CD4-positive, alpha-beta memory T cell (primary cell): ENCODE measurements at regions not wholly inside any gene's neighbourhood (a gene's known extent, or its start where the extent isn't known, plus 50 kb on each side); places are given as distances from the start of the nearest gene placed in this dataset.

Experiments used
- CTCF ChIA-PET: fragments of 350-600 bp; sonication (Branson Sonifier 250); formaldehyde crosslinking; loops from one replicate; lab custom pipeline; 2021; ENCODE audit warnings: inconsistent platforms; ENCODE audit not compliant: partially characterized antibody; lab: Charles Lee
- POLR2A ChIA-PET: fragments of 350-600 bp; sonication (Branson Sonifier 250); formaldehyde crosslinking; loops from one replicate; lab custom pipeline; 2021; ENCODE audit not compliant: partially characterized antibody; lab: Charles Lee
- DNase-seq, 5 donors: peaks; one replicate each; pipeline versions ENCODE4 v3.0.0 to v3.0.0-alpha.2; 2020 to 2022; ENCODE audit warnings: mixed read lengths in 1 of 5
- H3K27ac ChIP-seq: one replicate; pipeline ENCODE4 v1.7.0; 2013; ENCODE audit warnings: low read depth, low read length
- H3K27me3 ChIP-seq: 2 replicates; pipeline ENCODE4 v1.7.0; 2013; ENCODE audit warnings: mild to moderate bottlenecking, low read length, moderate library complexity; ENCODE audit not compliant: insufficient read depth
- H3K36me3 ChIP-seq: 2 replicates; pipeline ENCODE4 v1.7.0; 2013; ENCODE audit warnings: mild to moderate bottlenecking, low read length, moderate library complexity; ENCODE audit not compliant: insufficient read depth
- H3K4me1 ChIP-seq: 2 replicates; pipeline ENCODE4 v1.7.0; 2013; ENCODE audit warnings: mild to moderate bottlenecking, low read length, moderate library complexity; ENCODE audit not compliant: insufficient read depth
- H3K4me3 ChIP-seq, 2 donors: one replicate each; pipeline ENCODE4 v1.7.0; 2013; ENCODE audit warnings: low read length in 2 of 2, mild to moderate bottlenecking in 1 of 2
- H3K9me3 ChIP-seq, 2 donors: one replicate each; pipeline ENCODE4 v1.7.0; 2013; ENCODE audit warnings: low read length in 2 of 2, control low read depth in 1 of 2; ENCODE audit not compliant: control insufficient read depth in 1 of 2
- H3K27ac Mint-ChIP-seq, 7 donors: one replicate each; pipeline ENCODE4 v1.8.0; 2020 to 2021; ENCODE audit warnings: mixed read lengths in 7 of 7, mild to moderate bottlenecking in 6 of 7, inconsistent platforms in 3 of 7, moderate library complexity in 3 of 7
- H3K27me3 Mint-ChIP-seq, 2 donors: one replicate each; pipeline ENCODE4 v1.8.0; 2020 to 2021; ENCODE audit warnings: mixed read lengths in 2 of 2
- H3K36me3 Mint-ChIP-seq, 2 donors: one replicate each; pipeline ENCODE4 v1.8.0; 2020 to 2021; ENCODE audit warnings: mixed read lengths in 2 of 2, inconsistent platforms in 1 of 2, mild to moderate bottlenecking in 1 of 2
- H3K4me1 Mint-ChIP-seq, 4 donors: one replicate each; pipeline ENCODE4 v1.8.0; 2020 to 2021; ENCODE audit warnings: mixed read lengths in 4 of 4, mild to moderate bottlenecking in 1 of 4
- H3K4me3 Mint-ChIP-seq, 8 donors: one replicate each; pipeline ENCODE4 v1.8.0; 2020 to 2021; ENCODE audit warnings: mixed read lengths in 8 of 8, mild to moderate bottlenecking in 7 of 8, moderate library complexity in 6 of 8, inconsistent platforms in 3 of 8
- H3K9me3 Mint-ChIP-seq, 8 donors: one replicate each; pipeline ENCODE4 v1.8.0; 2020 to 2021; ENCODE audit warnings: mixed read lengths in 8 of 8, mild to moderate bottlenecking in 5 of 8, inconsistent platforms in 3 of 8, moderate library complexity in 1 of 8
- intact Hi-C: fragments of 100-400 bp; cut with micrococcal nuclease; formaldehyde crosslinking; loops from one replicate; pipeline ENCODE4 v1.15.1; 2023

- intact Hi-C loops, result no loop called here
These were observed 623.8 kb upstream of the HTR2C start for GRCh38 chrX:113959912-113960626.

GRCh38 chrX:113956936-113957335, 627.0 kb upstream of the HTR2C start:
- Histone ChIP-seq H3K27me3 (no peaks in the 10 kb centered on the region), H3K4me3 (no peak overlapping the region), H3K27ac (no peak overlapping the region), H3K4me1 (no peaks in the 10 kb centered on the region), H3K9me3 (no peaks in the 10 kb centered on the region), H3K36me3 (no peaks in the 10 kb centered on the region)
- Mint-ChIP-seq H3K9me3 (peaks cover 0 to 7% (median under 1%) of the 10 kb centered on the region in 8 donors), H3K4me1 (no peaks in the 10 kb centered on the region), H3K27ac (no peak overlapping the region), H3K27me3 (no peaks in the 10 kb centered on the region), H3K4me3 (no peak overlapping the region), H3K36me3 (no peaks in the 10 kb centered on the region)
- POLR2A ChIA-PET, result no interaction called here
- intact Hi-C loops, result no loop called here
- CTCF ChIA-PET, result no interaction called here
- no peak for DNase-seq

More at GRCh38 chrX:113959912-113960626, 623.8 kb upstream of the HTR2C start:
- DNase-seq, result no peak
- CTCF ChIA-PET, result no interaction called here
- H3K4me3 Mint-ChIP-seq, result no peak overlapping the region
- H3K4me3 ChIP-seq, result no peak overlapping the region
- H3K9me3 Mint-ChIP-seq, result peaks cover 0 to 4% (median 0%) of the 10 kb centered on the region in 8 donors
- no peaks in the 10 kb centered on the region for H3K27me3 Mint-ChIP-seq
- no peaks in the 10 kb centered on the region for H3K4me1 Mint-ChIP-seq
- H3K27me3 ChIP-seq, result no peaks in the 10 kb centered on the region
- H3K36me3 ChIP-seq, result no peaks in the 10 kb centered on the region
- H3K4me1 ChIP-seq, result no peaks in the 10 kb centered on the region
- no peak overlapping the region for H3K27ac Mint-ChIP-seq
- no peaks in the 10 kb centered on the region for H3K9me3 ChIP-seq
- POLR2A ChIA-PET, result no interaction called here
- no peaks in the 10 kb centered on the region for H3K36me3 Mint-ChIP-seq
- no peak overlapping the region for H3K27ac ChIP-seq

GRCh38 chrX:113954297-113954696, 629.6 kb upstream of the HTR2C start:
- Mint-ChIP-seq H3K27ac (no peak overlapping the region), H3K9me3 (peaks cover 0 to 12% (median 5%) of the 10 kb centered on the region in 8 donors), H3K4me3 (no peak overlapping the region), H3K27me3 (no peaks in the 10 kb centered on the region), H3K4me1 (no peaks in the 10 kb centered on the region), H3K36me3 (no peaks in the 10 kb centered on the region)
- POLR2A ChIA-PET, result no interaction called here
- Histone ChIP-seq H3K4me3 (no peak overlapping the region), H3K36me3 (no peaks in the 10 kb centered on the region), H3K27me3 (no peaks in the 10 kb centered on the region), H3K4me1 (no peaks in the 10 kb centered on the region), H3K27ac (no peak overlapping the region), H3K9me3 (no peaks in the 10 kb centered on the region)
- CTCF ChIA-PET, result no interaction called here
- no peak for DNase-seq
- intact Hi-C loops, result no loop called here

GRCh38 chrX:113950081-113950678, 633.7 kb upstream of the HTR2C start:
- Mint-ChIP-seq H3K4me3 (no peak overlapping the region), H3K4me1 (no peaks in the 10 kb centered on the region), H3K27ac (no peak overlapping the region), H3K9me3 (peaks cover 0 to 13% (median 5%) of the 10 kb centered on the region in 8 donors), H3K36me3 (no peaks in the 10 kb centered on the region), H3K27me3 (no peaks in the 10 kb centered on the region)
- ChIA-PET CTCF (no interaction called here), POLR2A (no interaction called here)
- no peaks in the 10 kb centered on the region for H3K27me3 ChIP-seq
- no peaks in the 10 kb centered on the region for H3K4me1 ChIP-seq
- no peak overlapping the region for H3K27ac ChIP-seq
- no peak overlapping the region for H3K4me3 ChIP-seq
- no peaks in the 10 kb centered on the region for H3K9me3 ChIP-seq
- no peaks in the 10 kb centered on the region for H3K36me3 ChIP-seq
- intact Hi-C loops, result no loop called here
- no peak for DNase-seq

DNA sequence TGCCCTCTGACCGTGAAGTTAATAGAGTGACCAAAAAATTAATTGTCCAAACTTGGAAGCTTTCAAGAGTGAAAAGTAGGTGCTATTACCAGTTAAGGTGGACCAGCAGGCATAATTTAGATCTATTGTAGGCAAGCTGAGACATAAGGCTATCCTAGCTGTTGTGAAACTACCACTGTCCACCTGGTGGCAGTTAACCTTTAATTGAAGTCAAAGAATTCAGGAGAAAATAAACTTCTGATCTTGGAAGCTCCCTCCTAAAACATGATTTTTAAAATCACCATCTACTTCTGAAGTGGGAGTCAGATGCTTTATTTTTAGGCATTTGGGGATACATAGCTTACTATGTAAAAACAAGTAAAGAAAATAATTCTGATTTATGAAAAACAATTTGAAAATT, 636.3 kb upstream of the HTR2C start:
- CTCF ChIA-PET, result no interaction called here

GRCh38 chrX:113935518-113935917, 648.4 kb upstream of the HTR2C start:
- intact Hi-C loops, result no loop called here
- no peaks in the 10 kb centered on the region for H3K36me3 Mint-ChIP-seq
- no peak overlapping the region for H3K4me3 ChIP-seq
- no peaks in the 10 kb centered on the region for H3K4me1 Mint-ChIP-seq
- ChIA-PET CTCF (no interaction called here), POLR2A (no interaction called here)
- H3K9me3 ChIP-seq, result no peaks in the 10 kb centered on the region
- H3K27ac ChIP-seq, result no peak overlapping the region
- no peaks in the 10 kb centered on the region for H3K27me3 ChIP-seq
- no peaks in the 10 kb centered on the region for H3K36me3 ChIP-seq
- H3K4me1 ChIP-seq, result no peaks in the 10 kb centered on the region
- H3K9me3 Mint-ChIP-seq, result peaks cover 0 to 2% (median 0%) of the 10 kb centered on the region in 8 donors
- H3K27me3 Mint-ChIP-seq, result no peaks in the 10 kb centered on the region
- no peak for DNase-seq
- H3K27ac Mint-ChIP-seq, result no peak overlapping the region
- no peak overlapping the region for H3K4me3 Mint-ChIP-seq

More for the DNA sequence above, 636.3 kb upstream of the HTR2C start:
- Histone ChIP-seq H3K4me1 (no peaks in the 10 kb centered on the region), H3K4me3 (no peak overlapping the region), H3K9me3 (no peaks in the 10 kb centered on the region), H3K36me3 (no peaks in the 10 kb centered on the region), H3K27ac (no peak overlapping the region), H3K27me3 (no peaks in the 10 kb centered on the region)
- no peaks in the 10 kb centered on the region for H3K36me3 Mint-ChIP-seq
- H3K4me3 Mint-ChIP-seq, result no peak overlapping the region
- peaks cover 0 to 13% (median 6%) of the 10 kb centered on the region in 8 donors for H3K9me3 Mint-ChIP-seq
- no peaks in the 10 kb centered on the region for H3K4me1 Mint-ChIP-seq
- no peak for DNase-seq
- POLR2A ChIA-PET, result no interaction called here
- no peak overlapping the region for H3K27ac Mint-ChIP-seq
- intact Hi-C loops, result no loop called here
- no peaks in the 10 kb centered on the region for H3K27me3 Mint-ChIP-seq

DNA sequence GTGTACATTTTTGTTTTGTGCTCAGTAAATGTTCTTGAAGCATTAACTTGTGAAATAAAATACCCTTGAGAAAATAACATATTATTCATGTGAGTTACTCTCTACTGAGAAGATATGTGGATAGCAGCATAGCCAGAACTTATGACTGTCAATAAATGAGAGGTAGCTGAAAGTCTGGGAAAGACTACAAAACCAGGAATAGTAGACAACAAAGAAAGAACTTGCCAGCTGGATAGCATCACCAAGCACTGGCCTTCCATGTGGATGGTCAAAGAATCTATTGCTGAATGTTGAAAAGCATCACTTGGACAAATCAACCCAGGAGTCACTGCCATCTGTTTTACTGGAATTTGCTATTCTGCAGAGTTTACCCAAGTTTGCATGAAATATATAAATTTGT, 650.0 kb upstream of the HTR2C start:
- ChIA-PET POLR2A (no interaction called here), CTCF (no interaction called here)
- H3K27ac ChIP-seq, result no peak overlapping the region
- no peaks in the 10 kb centered on the region for H3K4me1 ChIP-seq
- Mint-ChIP-seq H3K36me3 (no peaks in the 10 kb centered on the region), H3K27ac (no peak overlapping the region), H3K4me3 (no peak overlapping the region), H3K27me3 (no peaks in the 10 kb centered on the region), H3K4me1 (no peaks in the 10 kb centered on the region), H3K9me3 (peaks cover 0 to 2% (median 0%) of the 10 kb centered on the region in 8 donors)
- no peaks in the 10 kb centered on the region for H3K36me3 ChIP-seq
- H3K9me3 ChIP-seq, result no peaks in the 10 kb centered on the region
- H3K4me3 ChIP-seq, result no peak overlapping the region
- no peaks in the 10 kb centered on the region for H3K27me3 ChIP-seq
- intact Hi-C loops, result no loop called here
- no peak for DNase-seq
